H1 (cell line): ENCODE measurements at regions not wholly inside any gene's neighbourhood (a gene's known extent, or its start where the extent isn't known, plus 50 kb on each side); places are given as distances from the start of the nearest gene placed in this dataset.

Source experiments
- CTCF ChIA-PET: fragments of 300-600 bp; sonication (Branson Sonifier 250); formaldehyde crosslinking; loops from one replicate; lab custom pipeline; 2021; ENCODE audit not compliant: partially characterized antibody; lab: Charles Lee
- POLR2A ChIA-PET: fragments of 300-600 bp; sonication (Branson Sonifier 250); formaldehyde crosslinking; loops from one replicate; lab custom pipeline; 2021; ENCODE audit warnings: inconsistent platforms; ENCODE audit not compliant: partially characterized antibody; lab: Charles Lee
- DNase-seq, 2 experiments: peaks; one replicate each; pipeline versions ENCODE4 v3.0.0 to v3.0.0-alpha.2; 2010 to 2022; ENCODE audit warnings: low spot score in 2 of 2, low read depth in 1 of 2, mixed read lengths in 1 of 2
- FAIRE-seq: peaks from 2 replicates; lab custom pipeline; 2011; peaks lifted over from hg19 to GRCh38; lab: Jason Lieb, UNC
- H2AFZ ChIP-seq: 2 replicates; pipeline ENCODE4 v1.8.1; 2012; ENCODE audit warnings: low read length, inconsistent platforms
- H2AK5ac ChIP-seq: 2 replicates; pipeline ENCODE4 v1.6.1; 2013; ENCODE audit warnings: low read depth, low read length
- H2BK120ac ChIP-seq: replicated peaks from 2 replicates; pipeline ENCODE3; 2013; ENCODE audit warnings: low read depth, low read length, inconsistent platforms
- H2BK12ac ChIP-seq: 2 replicates; pipeline ENCODE4 v1.6.1; 2013; ENCODE audit warnings: low read depth, low read length
- H2BK15ac ChIP-seq: 2 replicates; pipeline ENCODE4 v1.6.1; 2013; ENCODE audit warnings: low read length
- H2BK20ac ChIP-seq: 2 replicates; pipeline ENCODE4 v1.6.1; 2013; ENCODE audit warnings: low read length
- H2BK5ac ChIP-seq: 2 replicates; pipeline ENCODE4 v1.6.1; 2013; ENCODE audit warnings: low read depth, low read length
- H3K14ac ChIP-seq: 2 replicates; pipeline ENCODE4 v1.6.1; 2013; ENCODE audit warnings: inconsistent platforms; ENCODE audit not compliant: insufficient read length
- H3K18ac ChIP-seq: 2 replicates; pipeline ENCODE4 v1.6.1; 2013; ENCODE audit warnings: low read length; ENCODE audit errors: extremely low read depth
- H3K23ac ChIP-seq: 2 replicates; pipeline ENCODE4 v1.6.1; 2013; ENCODE audit warnings: inconsistent platforms; ENCODE audit not compliant: insufficient read length
- H3K23me2 ChIP-seq: 2 replicates; pipeline ENCODE4 v1.6.1; 2013; ENCODE audit warnings: low read depth, low read length
- H3K27ac ChIP-seq: 2 replicates; pipeline ENCODE4 v1.6.1; 2011; ENCODE audit warnings: low read depth, low read length, inconsistent platforms
- H3K27me3 ChIP-seq, 4 experiments: replicated peaks in 1 of 4; 1 replicate in 1 of 4; 2 replicates in 3 of 4; pipeline versions ENCODE4 v1.6.1 to v1.8.1; 2011 to 2013; ENCODE audit warnings: low read length in 3 of 4, mild to moderate bottlenecking in 3 of 4, inconsistent platforms in 2 of 4, mixed read lengths in 2 of 4, moderate library complexity in 1 of 4; ENCODE audit not compliant: control insufficient read depth in 3 of 4, insufficient read depth in 3 of 4; ENCODE audit errors: extremely low read depth in 1 of 4
- H3K36me3 ChIP-seq, 4 experiments: 2 replicates each; pipeline versions ENCODE4 v1.6.1 to v1.8.1; 2011 to 2013; ENCODE audit warnings: mild to moderate bottlenecking in 4 of 4, low read length in 3 of 4, moderate library complexity in 2 of 4, control low read depth in 1 of 4, inconsistent platforms in 1 of 4; ENCODE audit not compliant: insufficient read depth in 4 of 4, control insufficient read depth in 2 of 4
- H3K4ac ChIP-seq: replicated peaks from 2 replicates; pipeline ENCODE3; 2013; ENCODE audit warnings: low read length, low read depth, mixed read lengths, inconsistent platforms; ENCODE audit not compliant: insufficient read length
- H3K4me1 ChIP-seq, 4 experiments: replicated peaks in 1 of 4; 1 replicate in 1 of 4; 2 replicates in 3 of 4; pipeline versions ENCODE4 v1.6.1 to v1.8.1; 2011 to 2013; ENCODE audit warnings: low read length in 3 of 4, inconsistent platforms in 2 of 4, mixed read lengths in 1 of 4; ENCODE audit not compliant: insufficient read depth in 4 of 4, control insufficient read depth in 3 of 4
- H3K4me2 ChIP-seq, 2 experiments: 2 replicates each; pipeline versions ENCODE4 v1.6.1 to v1.8.1; 2011 to 2013; ENCODE audit warnings: low read depth in 2 of 2, low read length in 2 of 2, control low read depth in 1 of 2, inconsistent platforms in 1 of 2, mild to moderate bottlenecking in 1 of 2; ENCODE audit not compliant: insufficient read depth in 1 of 2
- H3K4me3 ChIP-seq, 4 experiments: fragments of 200-600, 300-600 bp in 1 of 4; sonication (generic), shearing (Covaris generic), sonication (Bioruptor Twin) in 1 of 4; 2 replicates each; pipeline versions ENCODE4 v1.5.1 to v1.8.1; 2011 to 2016; ENCODE audit warnings: low read length in 4 of 4, low read depth in 3 of 4, control low read depth in 2 of 4, inconsistent platforms in 2 of 4, mild to moderate bottlenecking in 2 of 4, mixed read lengths in 1 of 4, moderate library complexity in 1 of 4; ENCODE audit not compliant: insufficient read depth in 2 of 4; ENCODE audit errors: extremely low read depth in 1 of 4
- H3K56ac ChIP-seq: replicated peaks from 2 replicates; pipeline ENCODE3; 2013; ENCODE audit warnings: low read depth, mild to moderate bottlenecking, mixed read lengths, low read length, inconsistent platforms; ENCODE audit not compliant: insufficient read length
- H3K79me1 ChIP-seq: 2 replicates; pipeline ENCODE4 v1.6.1; 2013; ENCODE audit warnings: low read depth, low read length, control low read depth
- H3K79me2 ChIP-seq, 2 experiments: 2 replicates each; pipeline versions ENCODE4 v1.6.1 to v1.8.1; 2012 to 2013; ENCODE audit warnings: low read length in 2 of 2, mild to moderate bottlenecking in 2 of 2, inconsistent platforms in 1 of 2; ENCODE audit not compliant: insufficient read depth in 2 of 2, control insufficient read depth in 1 of 2
- H3K9ac ChIP-seq, 4 experiments: replicated peaks in 1 of 4; 1 replicate in 1 of 4; 2 replicates in 3 of 4; pipeline versions ENCODE4 v1.6.1 to v1.8.1; 2011 to 2013; ENCODE audit warnings: low read depth in 3 of 4, low read length in 3 of 4, control low read depth in 2 of 4, mild to moderate bottlenecking in 2 of 4, moderate library complexity in 2 of 4, inconsistent platforms in 1 of 4; ENCODE audit errors: extremely low read depth in 1 of 4
- H3K9me3 ChIP-seq, 2 experiments: 2 replicates each; pipeline versions ENCODE4 v1.6.1 to v1.8.1; 2012 to 2013; ENCODE audit warnings: mild to moderate bottlenecking in 2 of 2, moderate library complexity in 2 of 2, control low read depth in 1 of 2, inconsistent platforms in 1 of 2, low read depth in 1 of 2, low read length in 1 of 2, mixed read lengths in 1 of 2; ENCODE audit not compliant: insufficient read depth in 2 of 2
- H4K20me1 ChIP-seq, 2 experiments: replicated peaks in 1 of 2; 2 replicates each; pipeline versions ENCODE3 to v1.8.1; 2011 to 2013; ENCODE audit warnings: inconsistent platforms in 2 of 2, low read length in 2 of 2, mild to moderate bottlenecking in 1 of 2; ENCODE audit not compliant: insufficient read depth in 2 of 2, control insufficient read depth in 1 of 2
- H4K5ac ChIP-seq: 2 replicates; pipeline ENCODE4 v1.6.1; 2013; ENCODE audit warnings: low read length, low read depth, mixed read lengths, inconsistent platforms; ENCODE audit not compliant: insufficient read length
- H4K8ac ChIP-seq: 2 replicates; pipeline ENCODE4 v1.8.0; 2013; ENCODE audit warnings: mild to moderate bottlenecking, moderate library complexity, low read length, inconsistent platforms; ENCODE audit not compliant: insufficient read depth; ENCODE audit errors: extremely low read depth
- H4K91ac ChIP-seq: replicated peaks from 2 replicates; pipeline ENCODE3; 2013; ENCODE audit warnings: low read length, mixed read lengths, inconsistent platforms; ENCODE audit not compliant: insufficient read length
- CEBPB ChIP-seq: IDR thresholded peaks from 2 replicates; pipeline ENCODE4 v1.6.1; 2012; ENCODE audit warnings: low read depth, low read length
- CREB1 ChIP-seq: IDR thresholded peaks from 2 replicates; pipeline ENCODE4 v1.6.1; 2012; ENCODE audit warnings: inconsistent platforms
- CTBP2 ChIP-seq: IDR thresholded peaks from 2 replicates; pipeline ENCODE4 v1.7.0; 2011; ENCODE audit warnings: borderline replicate concordance, mild to moderate bottlenecking, moderate library complexity, mixed read lengths, low read length; ENCODE audit not compliant: insufficient read depth, insufficient read length
- HDAC6 ChIP-seq: IDR thresholded peaks from one replicate; pipeline ENCODE4 v1.7.1; 2012; ENCODE audit warnings: low read depth, mild to moderate bottlenecking, inconsistent platforms, low read length, moderate library complexity
- JUND ChIP-seq: IDR thresholded peaks from 2 replicates; pipeline ENCODE4 v1.6.1; 2011; ENCODE audit warnings: mild to moderate bottlenecking, improper control_type of control experiment, low read length
- KDM1A ChIP-seq: fragments of 200-600, 300-600 bp; sonication (generic); IDR thresholded peaks from 2 replicates; pipeline ENCODE4 v1.7.1; 2016; ENCODE audit warnings: mild to moderate bottlenecking, low read length, borderline replicate concordance
- KDM4A ChIP-seq: IDR thresholded peaks from one replicate; pipeline ENCODE4 v1.7.1; 2012; ENCODE audit warnings: low read depth, mild to moderate bottlenecking, moderate library complexity, low read length, inconsistent platforms; ENCODE audit not compliant: severe bottlenecking
- NRF1 ChIP-seq: IDR thresholded peaks from 2 replicates; pipeline ENCODE4 v1.6.1; 2011; ENCODE audit warnings: mild to moderate bottlenecking, low read depth, low read length, improper control_type of control experiment
- SAP30 ChIP-seq: fragments of 300-600 bp; sonication (generic); IDR thresholded peaks from 2 replicates; pipeline ENCODE4 v1.7.1; 2012; ENCODE audit warnings: low read length, moderate library complexity, mild to moderate bottlenecking, inconsistent platforms; ENCODE audit not compliant: insufficient read depth, insufficient replicate concordance
- SUZ12 ChIP-seq: fragments of 200-600 bp; sonication (generic); IDR thresholded peaks from 2 replicates; pipeline ENCODE4 v1.6.1; 2012; ENCODE audit warnings: mild to moderate bottlenecking, inconsistent platforms, low read length, moderate library complexity, mixed read lengths
- TAF1 ChIP-seq: IDR thresholded peaks from 2 replicates; pipeline ENCODE4 v1.6.1; 2011; ENCODE audit warnings: mild to moderate bottlenecking, low read depth, low read length
- TBP ChIP-seq: IDR thresholded peaks from 2 replicates; pipeline ENCODE4 v1.6.1; 2011; ENCODE audit warnings: low read depth, low read length, improper control_type of control experiment
- USF2 ChIP-seq: IDR thresholded peaks from 2 replicates; pipeline ENCODE4 v1.6.1; 2011; ENCODE audit warnings: low read length, improper control_type of control experiment
- WGBS, 2 experiments: shearing (Covaris generic) in 1 of 2; methylation state at CpG; one replicate each; pipeline versions ENCODE4 v1.1.6 to v1.1.7; 2013 to 2015; ENCODE audit warnings: low lambda C conversion rate in 2 of 2, mixed read lengths in 2 of 2, inconsistent platforms in 1 of 2, low coverage in 1 of 2, missing lambda C conversion rate in 1 of 2; ENCODE audit not compliant: insufficient replicate concordance in 2 of 2, insufficient coverage in 1 of 2, insufficient read length in 1 of 2; ENCODE audit errors: extremely low coverage in 1 of 2, missing lambda C conversion rate in 1 of 2; 5-methylcytosine and 5-hydroxymethylcytosine counted together

- no peak overlapping the region for H2BK5ac ChIP-seq
- H2AK5ac ChIP-seq, result no peak overlapping the region
- H2AFZ ChIP-seq, result no peak overlapping the region
- H3K9ac ChIP-seq, result no peak overlapping the region; a peak in 1 of 7 replicates
- H4K8ac ChIP-seq, result no peak overlapping the region
- ChIA-PET POLR2A (interaction anchor here (1.5 kb wide), 1 partner anchor 16 kb away, joined by 3 read pairs; no protein-coding TSS in a partner anchor), CTCF (interaction anchor here (1.2 to 1.7 kb wide), 3 partner anchors 10 to 27 kb away, joined by 3 to 4 read pairs (median 3); no protein-coding TSS in a partner anchor)
- no peak overlapping the region for H3K4me3 ChIP-seq
- no peak overlapping the region for H4K5ac ChIP-seq
- H2BK15ac ChIP-seq, result no peak overlapping the region
- no peak overlapping the region for H3K56ac ChIP-seq
- H2BK12ac ChIP-seq, result no peak overlapping the region
- no peak overlapping the region for H3K27ac ChIP-seq
- peaks cover 3 to 6% of the 10 kb centered on the region in 2 experiments for H4K20me1 ChIP-seq
- H3K79me1 ChIP-seq, result no peaks in the 10 kb centered on the region; the same call in 1 of the 2 replicates
- H2BK20ac ChIP-seq, result no peak overlapping the region
- H3K9me3 ChIP-seq, result no peaks in the 10 kb centered on the region; a peak in 1 of 4 replicates
- H2BK120ac ChIP-seq, result no peak overlapping the region
- no peak overlapping the region for H3K4ac ChIP-seq
- FAIRE-seq, result no peak
- no peak overlapping the region for H3K4me2 ChIP-seq
- DNase-seq, result no peak
- H3K14ac ChIP-seq, result no peak overlapping the region
- no peaks in the 10 kb centered on the region for H3K23me2 ChIP-seq
- 89% methylated on average over 9 of the region's 9 CpGs; no CpG with 5 or more reads in 1 of the 2 experiments for WGBS, 2 experiments
- H3K36me3 ChIP-seq, result no peaks in the 10 kb centered on the region
- H3K4me1 ChIP-seq, result peaks cover 0 to 16% (median 12%) of the 10 kb centered on the region in 4 experiments; a peak in 4 of 7 replicates
- no peak overlapping the region for H3K23ac ChIP-seq
- no peaks in the 10 kb centered on the region for H3K79me2 ChIP-seq
- H3K18ac ChIP-seq, result no peak overlapping the region
- H4K91ac ChIP-seq, result no peak overlapping the region
- no peaks in the 10 kb centered on the region for H3K27me3 ChIP-seq
- TF ChIP-seq CTBP2 (no peak), TBP (no peak), CEBPB (no peak), TAF1 (no peak), KDM4A (no peak), SUZ12 (no peak), SAP30 (no peak), NRF1 (no peak), HDAC6 (no peak), KDM1A (no peak), JUND (no peak), CREB1 (no peak), USF2 (no peak)
These were observed 142.8 kb downstream of the CTTN start for GRCh38 chr11:70541176-70541575.
